Medulla oblongata (tissue), 1 donor: ENCODE measurements at regions not wholly inside any gene's neighbourhood (a gene's known extent, or its start where the extent isn't known, plus 50 kb on each side); places are given as distances from the start of the nearest gene placed in this dataset.
"Not testable (repeated sequence)": the region's sequence is repeated elsewhere in the genome, so short reads cannot be mapped to it uniquely, and the experiment has no call there.

Experiments
- DNase-seq: peaks from one replicate; pipeline ENCODE4 v3.0.0-alpha.2; 2015; ENCODE audit errors: extremely low spot score

DNA sequence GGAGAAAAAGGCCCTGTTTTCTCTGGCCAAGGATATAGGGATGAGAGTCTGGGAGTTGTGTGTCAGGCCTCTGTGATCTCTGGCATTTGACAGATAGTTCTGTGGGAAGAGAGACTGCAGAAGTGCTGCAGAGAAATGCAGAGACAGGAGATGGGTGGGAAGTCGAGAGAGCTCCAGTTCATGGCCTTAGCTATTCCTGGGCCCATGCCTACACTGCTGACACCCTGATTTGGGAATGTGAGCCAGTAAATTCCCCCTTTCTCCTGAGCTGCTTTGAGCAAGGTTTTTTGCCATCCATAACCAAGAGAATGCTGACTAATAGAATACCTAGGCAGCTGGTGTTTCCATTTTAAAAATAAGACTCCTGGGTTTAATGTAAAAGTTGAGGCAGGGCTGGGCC lies 59.3 kb downstream of the EBLN2 start:
- DNase-seq = no peak

DNA sequence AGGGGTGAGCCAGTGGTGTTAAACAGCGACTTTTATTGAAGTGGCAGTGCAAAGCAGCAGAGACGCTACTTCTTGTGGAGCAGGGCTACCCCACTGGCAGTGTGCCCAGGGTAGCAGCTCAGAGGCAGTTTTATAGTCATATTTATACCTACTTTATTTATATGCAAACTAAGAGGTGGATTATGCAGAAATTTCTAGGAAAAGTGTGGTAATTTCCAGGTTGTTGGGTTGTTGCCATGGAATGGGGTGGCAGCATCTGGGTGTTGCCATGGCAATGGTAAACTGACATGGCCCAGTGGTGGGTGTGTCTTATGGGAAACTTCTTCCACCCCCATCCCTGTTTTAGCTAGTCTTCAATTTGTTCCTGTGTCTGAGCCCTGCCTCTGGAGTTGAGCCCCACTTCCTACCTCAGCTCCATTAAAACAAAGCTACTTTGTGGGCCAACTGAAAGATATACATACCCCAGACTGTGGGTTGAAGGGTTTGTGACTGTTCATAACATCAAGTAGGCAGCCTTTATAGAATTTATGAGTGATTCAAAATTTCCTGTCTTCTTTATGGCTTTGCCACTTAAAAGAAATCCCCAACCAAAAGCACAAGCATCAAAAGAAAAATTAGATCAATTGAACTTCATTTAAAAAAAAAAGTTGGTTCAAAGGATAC lies 60.3 kb downstream of the EBLN2 start:
- no peak for DNase-seq

DNA sequence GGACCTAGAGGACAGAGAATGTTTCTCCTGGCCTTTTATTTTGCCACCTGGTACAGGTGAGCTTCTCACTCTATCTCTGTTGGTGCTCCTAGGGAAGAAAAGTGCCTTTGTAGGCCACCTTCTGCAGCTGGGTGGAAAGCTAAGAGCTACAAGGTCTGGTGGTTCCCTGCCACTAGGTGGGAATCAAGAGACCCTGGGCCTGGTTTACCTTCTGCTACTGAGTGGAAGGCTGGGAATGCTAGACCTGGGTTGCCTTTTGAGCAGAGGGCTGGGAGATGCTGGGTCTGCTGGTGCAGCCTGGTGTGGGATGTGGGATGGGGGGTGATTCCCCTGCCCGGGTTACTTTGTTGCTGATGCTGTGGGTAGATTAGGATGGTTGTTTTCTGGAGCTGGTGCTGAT lies 72.6 kb downstream of the EBLN2 start:
- no peak for DNase-seq

DNA sequence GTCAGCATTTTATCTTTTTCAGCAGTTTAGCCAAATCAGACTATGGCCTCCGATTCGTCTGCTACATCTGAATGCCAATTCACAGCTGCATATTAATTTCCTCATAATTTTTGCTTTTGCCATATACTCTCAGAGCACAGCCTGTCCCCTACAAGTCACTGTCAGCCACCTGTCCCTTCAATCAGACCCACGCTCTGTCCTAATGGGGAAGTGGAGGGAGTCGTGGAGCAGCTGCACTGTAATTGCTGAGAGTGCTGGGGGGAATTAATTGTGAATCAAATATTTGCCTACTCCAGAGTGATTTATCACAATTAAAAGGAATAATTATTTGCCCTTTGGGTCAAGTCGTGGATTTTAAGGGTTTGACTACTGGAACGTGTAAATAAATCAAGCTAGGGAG lies 75.5 kb downstream of the EBLN2 start:
- DNase-seq = no peak

DNA sequence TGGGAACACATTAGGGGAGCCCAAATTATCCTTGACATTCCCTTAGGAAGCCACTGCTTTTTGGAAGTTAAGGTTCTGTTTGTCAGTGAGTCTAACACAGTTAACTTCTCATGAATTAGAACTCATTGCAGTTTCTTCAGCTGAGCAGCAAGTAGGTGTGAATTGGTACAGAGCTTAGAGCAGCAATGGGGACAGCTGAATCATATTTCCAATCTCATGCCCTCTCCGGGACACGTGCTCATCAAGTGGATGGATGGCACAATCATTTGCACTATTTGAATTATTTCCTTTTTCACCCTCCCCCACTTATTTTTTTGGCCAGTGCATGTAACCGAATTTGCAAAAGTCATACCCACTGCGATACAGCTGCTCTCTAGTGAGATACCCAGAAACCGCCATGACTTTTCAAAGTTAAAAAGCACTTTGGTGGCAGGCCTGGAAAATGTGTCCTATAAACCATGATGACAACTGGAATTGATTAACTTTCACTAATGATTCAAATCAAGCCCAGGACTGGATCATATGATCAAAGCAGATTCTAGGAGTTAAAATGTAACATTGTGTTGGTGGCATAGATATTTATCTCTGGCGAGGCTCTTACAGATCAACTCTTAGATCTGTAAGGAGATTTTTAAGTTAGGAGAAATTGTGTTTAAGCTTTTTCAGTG lies 76.4 kb downstream of the EBLN2 start:
- no peak for DNase-seq

DNA sequence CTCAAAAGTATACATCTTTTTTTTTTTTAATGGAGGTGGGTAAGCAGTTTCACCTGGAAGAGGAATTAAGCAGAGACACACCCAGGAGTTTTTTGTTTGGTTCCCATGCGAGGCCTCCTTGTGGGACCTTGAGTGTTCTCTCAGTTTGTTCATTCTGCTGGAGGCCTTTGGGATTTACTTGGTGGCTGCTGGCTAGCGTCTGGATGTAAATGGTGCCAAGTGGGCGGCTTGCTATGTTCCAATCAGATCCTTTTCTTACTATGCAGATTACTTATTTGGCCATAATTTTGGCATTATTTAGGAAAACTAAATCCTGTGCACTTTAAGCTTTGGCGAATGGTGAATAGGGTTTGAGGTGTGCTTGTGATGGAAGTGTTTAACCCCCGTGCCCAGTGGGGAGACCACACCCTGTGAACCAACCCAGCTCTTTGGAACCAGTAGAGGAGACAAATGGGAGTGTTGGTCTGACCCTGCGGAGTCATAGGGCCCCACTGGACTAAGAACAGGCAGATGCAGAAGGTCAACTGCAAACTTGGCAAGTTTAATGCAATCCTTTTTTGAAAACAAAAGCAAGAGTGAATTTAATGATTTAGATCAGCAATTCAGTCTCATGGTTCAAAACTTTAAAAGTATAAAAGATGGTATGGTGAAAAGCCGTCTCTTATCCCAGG lies 79.4 kb downstream of the EBLN2 start:
- no peak for DNase-seq

DNA sequence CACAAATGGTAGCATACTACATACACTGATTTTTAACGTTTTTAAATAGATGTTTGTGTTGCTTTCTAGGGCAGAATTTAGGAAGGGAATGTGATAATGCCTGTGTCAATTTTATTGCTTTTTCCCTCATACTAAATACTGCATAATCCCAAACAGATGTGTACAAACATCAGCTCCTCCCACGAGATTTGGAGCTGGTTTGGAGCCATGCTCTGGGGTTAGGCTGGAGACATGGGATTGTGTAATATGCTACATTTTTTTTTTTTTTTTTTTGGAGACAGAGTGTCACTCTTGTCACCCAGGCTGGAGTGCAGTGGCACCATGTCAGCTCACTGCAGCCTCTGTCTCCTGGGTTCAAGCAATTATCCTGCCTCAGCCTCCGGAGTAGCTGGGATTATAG lies 80.1 kb downstream of the EBLN2 start:
- no peak for DNase-seq

DNA sequence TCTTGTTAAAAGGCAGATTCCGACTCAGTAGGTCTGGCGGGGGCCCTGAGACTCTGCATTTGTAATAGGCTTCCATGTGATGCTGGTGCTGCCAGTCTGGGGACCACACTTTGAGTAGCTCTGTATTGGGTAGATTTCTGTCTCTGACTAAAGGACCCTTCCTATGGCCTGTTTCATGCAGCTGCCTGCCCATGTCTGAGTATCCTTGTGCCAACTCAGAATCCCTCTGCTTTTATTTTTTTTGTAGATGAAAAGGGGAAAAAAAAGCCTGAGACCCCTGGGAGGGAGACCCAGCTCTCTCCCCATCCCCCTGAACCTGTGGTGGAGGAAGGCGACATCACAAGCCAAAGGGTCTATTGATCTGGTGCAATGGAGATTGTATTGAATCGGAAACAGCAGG lies 81.9 kb downstream of the EBLN2 start:
- DNase-seq = no peak

DNA sequence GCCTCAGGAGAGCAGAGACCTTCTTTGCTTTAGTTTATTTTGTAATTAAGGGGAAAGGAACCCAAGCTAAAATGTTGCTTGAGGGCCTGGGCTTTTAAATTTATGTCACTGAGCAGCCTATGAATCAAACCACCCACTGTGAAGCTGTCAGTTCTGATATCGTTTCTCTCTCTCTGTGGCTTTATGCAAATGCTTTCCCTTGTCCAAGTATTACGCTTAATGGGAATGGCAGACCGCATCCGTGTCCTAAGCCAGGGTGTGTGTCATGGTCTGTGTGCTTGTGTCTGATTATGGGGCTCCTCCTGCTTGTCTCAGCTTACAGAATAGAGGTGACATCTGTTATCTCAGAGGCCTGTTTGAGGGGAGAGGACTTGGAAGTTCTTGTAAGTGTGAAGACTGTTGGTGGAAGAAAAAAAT lies 82.4 kb downstream of the EBLN2 start:
- no peak for DNase-seq

DNA sequence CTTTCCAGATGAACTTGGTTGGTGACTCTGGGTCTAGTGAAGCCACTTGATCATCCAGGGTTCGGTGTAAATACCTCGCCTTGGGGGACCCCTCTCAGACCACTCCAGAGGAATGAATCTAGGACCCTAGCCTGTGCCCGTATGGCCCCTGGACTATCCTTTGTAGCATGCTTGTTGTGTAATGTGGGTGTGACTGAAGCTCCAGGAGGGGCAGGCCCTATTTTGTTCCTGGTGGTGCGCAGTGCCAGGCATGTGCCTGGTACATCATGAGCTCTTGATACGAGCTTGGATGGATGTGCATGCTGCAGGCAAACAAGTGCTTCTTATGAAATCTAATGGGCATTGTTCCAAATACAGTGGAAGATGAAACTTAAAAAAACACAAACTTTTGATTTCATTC lies 82.8 kb downstream of the EBLN2 start:
- no peak for DNase-seq

DNA sequence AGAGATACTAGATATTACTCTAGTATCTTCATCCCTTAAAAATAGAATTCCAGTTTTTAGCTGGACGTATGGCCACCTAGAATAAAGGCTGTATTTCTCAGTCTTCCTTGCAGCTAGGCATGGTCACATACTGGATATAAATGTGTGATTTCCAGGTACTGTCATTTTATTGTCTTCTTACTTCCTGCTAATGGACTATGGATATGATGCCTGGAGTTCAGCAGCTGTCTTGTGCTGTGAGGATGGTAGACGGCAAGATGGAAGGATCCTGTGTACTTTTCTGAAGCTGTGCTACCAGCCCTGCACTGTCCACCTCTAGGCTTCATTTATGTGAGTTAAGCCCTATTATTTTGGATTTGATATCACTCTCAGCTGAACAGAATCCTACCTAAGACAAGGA lies 83.4 kb downstream of the EBLN2 start:
- no peak for DNase-seq

DNA sequence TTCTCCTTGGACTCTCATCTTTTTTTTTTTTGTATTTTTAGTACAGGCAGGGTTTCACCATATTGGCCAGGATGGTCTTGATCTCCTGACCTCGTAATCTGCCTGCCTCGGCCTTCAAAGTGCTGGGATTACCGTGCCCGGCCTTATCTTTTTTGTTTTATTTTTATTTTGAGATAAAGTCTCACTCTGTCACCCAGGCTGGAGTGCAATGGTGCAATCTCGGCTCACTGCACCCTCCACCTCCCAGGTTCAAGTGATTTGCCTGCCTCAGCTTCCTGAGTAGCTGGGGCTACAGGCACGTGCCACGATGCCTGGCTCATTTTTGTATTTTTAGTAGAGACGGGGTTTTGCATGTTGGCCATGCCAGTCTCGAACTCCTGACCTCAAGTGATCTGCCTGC lies 86.0 kb downstream of the EBLN2 start:
- not testable (repeated sequence) for DNase-seq

DNA sequence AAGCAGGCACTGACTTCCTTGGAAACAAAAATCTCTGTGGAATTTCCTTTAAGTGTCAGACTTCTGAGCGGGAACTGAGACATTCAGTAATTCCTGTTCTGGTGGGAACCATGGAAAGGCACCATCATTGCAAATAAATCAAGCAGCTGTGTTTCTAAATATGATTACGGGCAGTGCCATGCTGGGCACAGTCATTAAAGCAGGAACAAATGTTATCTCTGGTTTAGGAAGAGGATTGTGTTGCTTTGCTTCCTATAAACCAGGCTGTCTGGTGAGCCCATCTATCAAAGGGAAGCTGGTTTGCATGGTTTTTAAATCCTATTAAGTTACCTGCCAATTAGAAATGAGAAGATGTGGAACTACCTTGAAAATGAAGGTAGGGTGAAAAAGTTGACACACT lies 86.7 kb downstream of the EBLN2 start:
- no peak for DNase-seq

DNA sequence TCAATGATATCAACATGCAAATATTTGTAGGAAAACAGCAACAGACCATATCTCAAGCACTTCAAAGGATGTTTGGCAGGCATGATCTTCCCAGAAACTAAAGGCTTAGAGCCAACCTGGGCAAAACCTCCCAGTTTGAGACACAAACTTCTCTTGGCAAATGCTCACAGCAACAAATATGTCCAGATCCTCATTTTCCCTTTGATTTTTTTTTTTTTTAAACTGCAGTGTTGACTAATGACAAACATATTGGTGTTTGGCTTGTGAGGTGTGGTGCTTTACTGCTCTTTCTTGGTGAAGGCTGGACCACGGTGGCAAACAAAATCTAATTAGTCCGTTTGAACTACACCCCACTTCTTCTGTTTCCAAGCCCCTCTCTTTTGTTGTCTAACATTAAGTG lies 87.2 kb downstream of the EBLN2 start:
- peak; percentile 18 for DNase-seq

DNA sequence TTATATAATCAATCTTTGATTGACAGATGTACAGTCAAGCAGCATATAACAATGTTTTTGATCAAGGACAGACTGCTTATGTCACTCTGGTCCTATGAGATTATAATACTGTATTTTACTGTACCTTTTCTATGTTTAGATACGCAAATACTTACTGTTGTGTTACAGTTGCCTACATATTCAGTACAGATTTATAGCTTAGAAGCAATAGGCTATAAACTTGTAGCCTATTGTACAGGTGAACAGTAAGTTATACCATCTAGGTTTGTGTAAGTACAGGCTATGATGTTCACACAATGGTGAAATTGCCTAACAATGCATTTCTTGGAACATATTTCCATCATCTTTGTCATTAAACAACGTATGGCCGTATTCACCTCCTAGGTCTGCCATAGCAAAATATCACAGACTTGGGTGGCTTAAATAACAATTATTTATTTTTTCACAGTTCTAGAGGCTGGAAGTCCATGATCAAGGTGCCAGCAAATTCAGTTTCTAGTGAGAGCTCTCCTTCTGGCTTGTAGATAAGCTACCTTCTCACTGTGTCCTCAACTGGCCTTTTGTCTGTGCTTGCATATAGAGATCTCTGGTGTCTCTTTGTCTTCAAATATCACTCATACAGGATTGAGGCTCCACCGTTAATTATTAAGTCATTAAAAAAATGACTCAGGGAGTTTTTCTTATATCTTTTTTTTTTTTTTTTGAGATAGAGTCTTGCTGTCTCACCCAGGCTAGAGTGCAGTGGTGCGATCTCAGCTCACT lies 89.1 kb downstream of the EBLN2 start:
- no peak for DNase-seq

DNA sequence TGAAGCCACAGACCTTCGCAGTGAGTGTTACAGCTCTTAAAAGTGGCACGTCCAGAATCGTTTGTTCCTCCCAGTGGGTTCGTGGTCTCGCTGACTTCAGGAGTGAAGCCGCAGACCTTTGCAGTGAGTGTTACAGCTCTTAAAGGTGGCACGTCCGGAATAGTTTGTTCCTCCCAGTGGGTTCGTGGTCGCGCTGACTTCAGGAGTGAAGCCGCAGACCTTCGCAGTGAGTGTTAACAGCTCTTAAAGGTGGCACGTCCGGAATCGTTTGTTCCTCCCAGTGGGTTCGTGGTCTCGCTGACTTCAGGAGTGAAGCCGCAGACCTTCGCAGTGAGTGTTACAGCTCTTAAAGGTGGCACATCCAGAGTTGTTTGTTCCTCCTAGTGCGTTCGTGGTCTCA lies 91.1 kb downstream of the EBLN2 start:
- DNase-seq = not testable (repeated sequence)

DNA sequence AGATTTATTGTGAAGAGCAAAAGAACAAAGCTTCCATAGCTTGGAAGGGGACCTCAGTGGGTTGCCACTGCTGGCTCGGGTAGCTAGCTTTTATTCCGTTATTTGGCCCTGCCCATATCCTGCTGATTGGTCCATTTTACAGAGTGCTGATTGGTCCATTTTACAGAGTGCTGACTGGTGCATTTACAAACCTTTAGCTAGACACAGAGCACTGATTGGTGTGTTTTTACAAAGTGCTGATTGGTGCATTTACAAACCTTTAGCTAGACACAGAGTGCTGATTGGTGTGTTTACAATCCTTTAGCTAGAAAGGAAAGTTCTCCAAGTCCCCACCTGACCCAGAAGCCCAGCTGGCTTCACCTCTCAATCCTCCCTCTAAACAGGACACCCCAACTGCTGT lies 91.6 kb downstream of the EBLN2 start:
- DNase-seq = not testable (repeated sequence)

DNA sequence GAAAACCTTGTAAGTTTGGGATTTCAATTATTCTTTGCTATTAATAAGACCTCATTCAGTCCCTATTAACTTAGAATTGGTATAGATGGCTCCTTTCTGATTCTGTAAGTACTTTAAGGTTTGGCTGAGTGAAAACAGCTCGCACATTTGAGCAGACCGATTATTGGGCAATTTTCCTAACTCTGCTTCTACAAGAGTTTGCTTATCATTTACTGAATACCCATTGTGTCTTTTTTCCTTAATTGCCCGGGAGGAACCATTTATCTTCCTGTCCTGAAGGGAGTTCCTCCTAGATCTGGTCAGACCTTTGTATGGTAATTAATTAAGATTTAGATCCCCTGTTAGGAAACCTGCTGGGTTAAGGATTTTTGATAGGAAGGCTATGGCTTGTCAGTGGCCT lies 92.8 kb downstream of the EBLN2 start:
- DNase-seq = not testable (repeated sequence)

DNA sequence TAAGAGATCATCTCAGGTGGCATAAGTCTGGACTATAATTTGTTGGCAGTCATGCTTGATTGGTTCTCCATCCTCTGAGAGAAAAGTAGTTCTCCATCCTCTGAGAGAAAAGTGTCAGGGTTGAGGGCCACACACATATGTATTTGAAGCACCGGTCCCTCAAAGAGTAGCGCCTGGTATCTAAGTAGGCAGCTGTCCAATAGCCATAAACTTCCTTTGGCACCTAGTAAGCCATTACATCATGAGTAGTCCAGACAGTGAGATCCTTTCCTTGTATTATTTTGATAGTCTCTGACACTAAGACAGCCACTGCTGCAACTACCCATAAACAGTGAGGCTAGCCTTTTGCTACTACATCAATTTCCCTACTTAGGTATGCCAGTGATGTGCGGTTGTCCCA lies 94.0 kb downstream of the EBLN2 start:
- DNase-seq = not testable (repeated sequence)

DNA sequence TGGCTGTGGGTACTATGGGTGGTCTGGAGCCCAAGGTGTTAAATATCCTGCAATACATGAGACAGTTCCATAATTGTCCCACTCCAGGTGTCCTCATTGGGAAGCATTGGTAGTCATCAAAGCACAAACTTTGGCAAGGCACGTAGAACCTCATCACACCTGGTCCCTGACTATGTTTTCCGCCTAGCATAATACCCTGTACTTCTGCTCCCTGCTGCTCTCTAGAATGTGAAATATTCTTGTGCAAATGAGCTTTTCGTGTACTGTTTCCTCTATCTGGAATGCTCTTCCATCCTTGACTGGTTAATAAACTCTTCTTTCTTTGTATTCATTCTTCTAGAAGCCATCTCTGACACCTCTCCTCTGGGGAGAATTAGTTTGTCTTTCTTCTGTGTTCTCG lies 103.2 kb downstream of the EBLN2 start:
- DNase-seq = no peak

DNA sequence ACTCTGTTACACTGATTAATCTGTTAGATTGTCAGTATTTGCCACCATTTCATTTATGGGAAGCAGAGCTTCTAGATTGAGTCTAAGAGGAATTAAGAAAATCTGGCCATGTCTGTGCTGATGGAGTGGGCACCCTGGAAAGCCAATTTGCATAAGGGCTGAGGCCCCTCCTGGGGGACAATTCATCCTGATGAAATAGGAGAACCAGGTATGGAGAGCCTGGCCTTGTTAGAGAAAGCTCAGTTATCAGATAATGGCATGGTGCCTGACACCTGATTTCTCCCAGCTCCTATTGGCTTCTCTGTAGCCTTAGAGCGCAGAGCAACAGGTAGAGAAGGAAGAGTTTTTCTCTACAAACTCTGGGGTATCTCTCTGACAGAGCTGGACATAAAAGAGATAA lies 114.2 kb downstream of the EBLN2 start:
- no peak for DNase-seq

DNA sequence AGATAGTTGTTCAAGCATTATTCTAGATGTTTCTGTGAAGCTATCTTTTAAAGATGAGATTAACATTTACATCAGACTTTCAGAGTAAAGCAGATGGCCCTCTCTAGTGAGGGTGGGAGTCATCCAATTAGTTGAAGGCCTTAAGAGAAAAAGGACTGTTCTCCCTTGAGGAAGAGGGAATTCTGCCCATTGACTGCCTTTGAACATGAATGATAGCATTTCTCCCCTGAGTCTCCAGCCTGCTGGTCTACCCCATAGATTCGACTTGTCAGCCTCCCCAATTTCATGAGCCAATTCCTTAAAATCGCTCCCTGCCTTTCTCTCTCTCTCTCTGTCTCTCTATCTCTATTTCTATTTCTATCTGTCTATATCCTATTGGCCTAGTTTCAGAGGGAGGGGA lies 115.5 kb downstream of the EBLN2 start:
- DNase-seq = no peak

DNA sequence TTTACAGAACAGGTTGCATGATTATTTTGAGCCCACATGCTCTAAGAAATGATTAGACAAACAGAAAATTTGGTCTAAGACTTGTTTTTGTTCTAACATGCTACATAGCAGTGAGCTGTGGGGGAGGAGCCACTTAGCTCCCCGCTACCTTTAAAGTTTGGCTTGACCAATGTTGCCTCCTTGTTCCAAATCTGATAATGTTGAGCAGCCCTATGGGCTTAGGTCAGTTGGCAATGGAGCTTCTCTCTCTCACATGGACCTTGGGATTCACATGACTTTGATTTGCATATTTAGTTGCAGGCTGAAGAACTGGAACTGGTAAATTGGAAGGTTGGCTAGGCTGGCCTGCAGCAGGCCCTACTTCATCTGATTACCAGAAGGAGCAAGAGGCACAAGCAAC lies 116.4 kb downstream of the EBLN2 start:
- DNase-seq = no peak
